ENCODE measurements at regions not wholly inside any gene's neighbourhood (a gene's known extent, or its start where the extent isn't known, plus 50 kb on each side); places are given as distances from the start of the nearest gene placed in this dataset.

DNA sequence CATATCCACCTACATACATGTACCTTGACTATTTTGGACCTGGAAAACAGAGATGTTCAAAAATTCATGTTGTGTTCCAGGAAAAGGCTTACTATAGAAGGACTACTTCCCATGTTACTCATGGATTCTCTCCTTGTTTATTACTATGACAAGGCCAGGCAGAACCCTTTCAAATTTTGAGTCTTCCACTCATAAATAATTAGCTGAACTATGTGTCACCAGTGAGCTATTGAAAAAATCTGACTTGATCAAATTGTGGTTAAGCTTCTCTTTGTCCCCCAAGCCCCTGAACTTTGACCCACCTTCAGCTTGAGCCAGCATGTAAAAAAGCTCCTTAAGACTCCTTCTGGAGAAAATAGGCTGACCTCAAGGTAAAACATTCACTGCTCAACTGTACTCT, 1142.8 kb upstream of the EYS start:
- H3K4me1 ChIP-seq (ENCODE audit: control insufficient read depth in 1 of 2, insufficient read depth in 2 of 2, low read length in 2 of 2): no peaks in the 10 kb centered on the region
- H3K27me3 ChIP-seq (ENCODE audit: control insufficient read depth in 1 of 2, insufficient read depth in 2 of 2, low read length in 1 of 2): no peaks in the 10 kb centered on the region
- intact Hi-C loops (cut with DNase I): no loop called here
- ATAC-seq (ENCODE audit: low FRiP score): no peak
- DNase-seq: no peak
- H3K27ac ChIP-seq (ENCODE audit: low read depth in 1 of 2, low read length in 2 of 2): no peak overlapping the region
- H3K4me3 ChIP-seq (ENCODE audit: low read length in 2 of 2): no peak overlapping the region
- H3K9me3 ChIP-seq (ENCODE audit: control insufficient read depth, low read length): no peaks in the 10 kb centered on the region
- H3K36me3 ChIP-seq (ENCODE audit: control insufficient read depth in 1 of 2, insufficient read depth in 2 of 2, low read length in 1 of 2): no peaks in the 10 kb centered on the region

DNA sequence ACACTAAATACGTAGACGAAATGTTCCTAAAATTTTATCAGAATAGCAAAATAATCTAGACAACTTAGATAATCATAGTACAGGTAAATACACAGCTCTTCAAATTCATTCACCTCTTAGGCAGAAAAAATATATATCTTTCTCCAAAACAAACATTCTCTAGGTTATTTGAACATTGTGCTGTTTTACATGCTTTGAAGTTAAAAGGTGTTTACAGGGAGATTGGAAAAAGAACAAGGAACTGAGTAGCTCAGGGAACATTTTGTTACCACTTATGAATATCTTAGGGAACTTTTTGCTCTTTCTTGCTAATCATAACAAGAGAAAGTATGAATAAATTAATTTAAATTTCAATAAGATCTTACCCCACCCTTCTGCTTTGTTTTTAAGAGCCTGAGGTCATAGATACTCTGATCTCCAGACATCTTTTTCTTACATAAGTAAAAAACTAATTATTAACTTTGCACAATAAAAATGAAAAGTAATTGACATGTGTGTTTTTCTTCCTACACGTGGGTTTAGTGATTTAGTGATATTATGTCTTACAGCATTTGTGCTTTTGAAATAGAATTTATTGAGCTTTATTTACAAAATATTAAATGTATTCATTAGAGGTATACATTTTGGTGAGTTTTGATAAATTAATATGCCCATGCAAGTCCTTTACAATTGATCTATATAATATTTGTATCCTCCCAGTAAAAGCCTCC, 1141.4 kb upstream of the EYS start:
- Histone ChIP-seq H3K9me3 (ENCODE audit: control insufficient read depth, low read length) (no peaks in the 10 kb centered on the region), H3K4me1 (ENCODE audit: control insufficient read depth in 1 of 2, insufficient read depth in 2 of 2, low read length in 2 of 2) (no peaks in the 10 kb centered on the region), H3K4me3 (ENCODE audit: low read length in 2 of 2) (no peak overlapping the region), H3K36me3 (ENCODE audit: control insufficient read depth in 1 of 2, insufficient read depth in 2 of 2, low read length in 1 of 2) (no peaks in the 10 kb centered on the region), H3K27ac (ENCODE audit: low read depth in 1 of 2, low read length in 2 of 2) (no peak overlapping the region), H3K27me3 (ENCODE audit: control insufficient read depth in 1 of 2, insufficient read depth in 2 of 2, low read length in 1 of 2) (no peaks in the 10 kb centered on the region)
- 34 to 49% methylated on average over 3 of the region's 3 CpGs for WGBS, 2 donors
- intact Hi-C loops (cut with DNase I): no loop called here
- no peak for ATAC-seq (ENCODE audit: low FRiP score)
- DNase-seq: no peak

DNA sequence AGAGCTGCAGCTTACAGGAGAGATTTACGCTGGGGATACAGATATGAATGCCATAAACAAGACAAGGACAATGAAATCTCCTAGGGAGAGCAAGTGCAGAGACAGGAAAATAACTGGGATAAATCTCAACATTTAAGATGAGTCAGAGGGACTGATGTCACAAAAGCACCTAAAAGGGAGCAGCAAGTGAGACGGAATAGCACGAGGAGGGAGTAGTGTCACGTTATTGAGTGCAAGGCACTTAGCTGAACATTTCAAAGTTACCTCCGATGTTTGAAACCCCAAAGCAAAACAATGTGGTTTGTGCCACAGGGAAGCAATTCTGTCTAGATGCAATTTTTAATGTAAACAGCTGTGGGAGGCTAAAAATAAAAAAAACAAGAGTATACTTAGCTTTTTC, 1131.7 kb upstream of the EYS start:
- H3K4me1 ChIP-seq (ENCODE audit: control insufficient read depth in 1 of 2, insufficient read depth in 2 of 2, low read length in 2 of 2): no peaks in the 10 kb centered on the region
- no peaks in the 10 kb centered on the region for H3K9me3 ChIP-seq (ENCODE audit: control insufficient read depth, low read length)
- no peaks in the 10 kb centered on the region for H3K27me3 ChIP-seq (ENCODE audit: control insufficient read depth in 1 of 2, insufficient read depth in 2 of 2, low read length in 1 of 2)
- H3K4me3 ChIP-seq (ENCODE audit: low read length in 2 of 2): no peak overlapping the region
- intact Hi-C loops (cut with DNase I): no loop called here
- ATAC-seq (ENCODE audit: low FRiP score): no peak
- no peak overlapping the region for H3K27ac ChIP-seq (ENCODE audit: low read depth in 1 of 2, low read length in 2 of 2)
- no peak for DNase-seq
- no peaks in the 10 kb centered on the region for H3K36me3 ChIP-seq (ENCODE audit: control insufficient read depth in 1 of 2, insufficient read depth in 2 of 2, low read length in 1 of 2)
- WGBS, 2 donors: 81 to 88% methylated on average over 5 of the region's 5 CpGs

DNA sequence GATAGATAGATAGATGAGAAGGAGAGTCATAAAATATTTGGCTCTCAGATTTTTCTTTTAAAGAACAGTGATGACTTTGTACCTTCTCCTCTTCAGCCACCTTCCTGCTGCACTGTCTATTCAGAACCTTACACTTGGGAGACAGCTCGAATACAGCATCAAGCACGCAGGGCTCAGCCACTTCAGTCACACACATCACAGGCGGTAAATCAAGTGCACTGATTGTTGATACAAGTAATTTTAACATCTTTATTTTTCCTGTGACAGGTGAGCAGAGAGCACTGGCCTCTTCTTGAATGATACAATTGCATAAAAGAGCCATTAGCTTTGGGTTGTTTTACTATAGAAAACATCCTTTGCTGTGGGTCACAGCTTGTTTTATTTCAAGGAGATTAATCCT, 1118.5 kb upstream of the EYS start:
- WGBS, 2 donors: 80 to 88% methylated on average over 3 of the region's 3 CpGs
- Histone ChIP-seq H3K27ac (ENCODE audit: low read depth in 1 of 2, low read length in 2 of 2) (no peak overlapping the region), H3K36me3 (ENCODE audit: control insufficient read depth in 1 of 2, insufficient read depth in 2 of 2, low read length in 1 of 2) (no peaks in the 10 kb centered on the region), H3K4me1 (ENCODE audit: control insufficient read depth in 1 of 2, insufficient read depth in 2 of 2, low read length in 2 of 2) (no peaks in the 10 kb centered on the region), H3K27me3 (ENCODE audit: control insufficient read depth in 1 of 2, insufficient read depth in 2 of 2, low read length in 1 of 2) (no peaks in the 10 kb centered on the region), H3K9me3 (ENCODE audit: control insufficient read depth, low read length) (no peaks in the 10 kb centered on the region), H3K4me3 (ENCODE audit: low read length in 2 of 2) (no peak overlapping the region)
- DNase-seq (no peak), ATAC-seq (ENCODE audit: low FRiP score) (no peak)
- intact Hi-C loops (cut with DNase I): no loop called here

DNA sequence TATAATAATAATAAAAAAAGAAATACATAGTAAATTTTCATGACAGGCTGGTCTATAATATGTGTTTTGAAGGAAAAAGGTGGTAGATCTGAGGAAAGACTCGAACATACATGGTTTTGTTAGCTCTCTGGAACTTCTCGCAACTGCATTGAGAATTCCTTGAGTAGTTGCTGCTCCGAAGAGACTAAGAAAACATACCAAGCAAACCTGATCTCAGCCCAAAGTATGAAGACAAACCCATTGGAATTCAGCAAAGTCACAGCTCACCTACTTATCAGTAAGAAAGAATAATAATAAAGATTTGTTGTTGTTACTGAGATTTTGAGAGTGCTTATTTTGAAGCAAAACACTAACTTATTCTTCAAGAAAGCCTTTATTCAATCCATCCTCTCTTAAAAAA, 1107.1 kb upstream of the EYS start:
- no peak overlapping the region for H3K27ac ChIP-seq (ENCODE audit: low read depth in 1 of 2, low read length in 2 of 2)
- WGBS, 2 donors: 22 to 38% methylated on average over 3 of the region's 3 CpGs
- ATAC-seq (ENCODE audit: low FRiP score): no peak

DNA sequence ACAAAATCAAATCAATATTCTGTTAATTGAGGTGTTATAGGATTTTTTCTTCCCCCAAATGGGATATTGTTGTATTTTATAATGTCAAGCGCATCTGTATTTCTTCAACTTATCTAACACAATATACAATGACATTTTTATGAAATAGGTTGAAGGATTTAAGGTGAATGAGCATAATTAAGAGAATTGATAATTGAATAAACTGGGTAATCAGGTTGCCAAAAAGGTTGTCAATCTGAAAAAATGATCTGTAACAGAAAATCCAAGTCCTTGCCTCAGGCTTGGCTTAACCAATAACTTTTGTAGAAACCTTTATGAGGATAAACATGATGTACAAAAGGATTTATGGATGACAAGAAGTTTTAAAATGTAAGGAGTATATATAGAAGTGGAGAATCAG, 1101.7 kb upstream of the EYS start:
- Histone ChIP-seq H3K27ac (ENCODE audit: low read depth in 1 of 2, low read length in 2 of 2) (no peak overlapping the region), H3K4me3 (ENCODE audit: low read length in 2 of 2) (no peak overlapping the region), H3K9me3 (ENCODE audit: control insufficient read depth, low read length) (no peaks in the 10 kb centered on the region), H3K27me3 (ENCODE audit: control insufficient read depth in 1 of 2, insufficient read depth in 2 of 2, low read length in 1 of 2) (no peaks in the 10 kb centered on the region), H3K36me3 (ENCODE audit: control insufficient read depth in 1 of 2, insufficient read depth in 2 of 2, low read length in 1 of 2) (no peaks in the 10 kb centered on the region), H3K4me1 (ENCODE audit: control insufficient read depth in 1 of 2, insufficient read depth in 2 of 2, low read length in 2 of 2) (no peaks in the 10 kb centered on the region)
- 97 to 100% methylated on average over 1 of the region's 1 CpG for WGBS, 2 donors
- intact Hi-C loops (cut with DNase I): no loop called here
- DNase-seq (no peak), ATAC-seq (ENCODE audit: low FRiP score) (no peak)

More for the DNA sequence above, 1107.1 kb upstream of the EYS start:
- intact Hi-C loops (cut with DNase I): no loop called here
- H3K9me3 ChIP-seq (ENCODE audit: control insufficient read depth, low read length): no peaks in the 10 kb centered on the region
- H3K4me1 ChIP-seq (ENCODE audit: control insufficient read depth in 1 of 2, insufficient read depth in 2 of 2, low read length in 2 of 2): no peaks in the 10 kb centered on the region
- H3K27me3 ChIP-seq (ENCODE audit: control insufficient read depth in 1 of 2, insufficient read depth in 2 of 2, low read length in 1 of 2): no peaks in the 10 kb centered on the region
- no peak overlapping the region for H3K4me3 ChIP-seq (ENCODE audit: low read length in 2 of 2)
- no peak for DNase-seq
- H3K36me3 ChIP-seq (ENCODE audit: control insufficient read depth in 1 of 2, insufficient read depth in 2 of 2, low read length in 1 of 2): no peaks in the 10 kb centered on the region

DNA sequence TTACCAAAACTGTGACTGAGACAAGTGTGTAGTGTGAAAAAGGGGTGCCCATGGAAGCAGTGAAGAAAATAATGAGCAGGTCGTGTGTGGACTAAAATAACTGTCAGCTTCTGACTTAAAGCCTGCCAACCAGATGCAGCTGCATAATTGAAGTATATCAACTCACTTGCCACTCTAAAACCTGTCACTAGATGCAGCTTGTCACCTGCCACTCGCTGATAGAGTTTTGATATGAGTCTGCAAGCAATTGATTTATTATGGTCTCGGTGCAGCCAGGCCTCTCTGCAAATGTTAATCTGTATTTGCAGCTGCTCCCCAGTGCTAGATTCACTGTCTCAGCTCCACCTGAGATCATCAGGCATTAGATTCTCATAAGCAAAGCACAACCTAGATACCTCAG, 1090.0 kb upstream of the EYS start:
- Histone ChIP-seq H3K9me3 (ENCODE audit: control insufficient read depth, low read length) (no peaks in the 10 kb centered on the region), H3K4me1 (ENCODE audit: control insufficient read depth in 1 of 2, insufficient read depth in 2 of 2, low read length in 2 of 2) (no peaks in the 10 kb centered on the region), H3K27ac (ENCODE audit: low read depth in 1 of 2, low read length in 2 of 2) (no peak overlapping the region), H3K4me3 (ENCODE audit: low read length in 2 of 2) (no peak overlapping the region), H3K36me3 (ENCODE audit: control insufficient read depth in 1 of 2, insufficient read depth in 2 of 2, low read length in 1 of 2) (no peaks in the 10 kb centered on the region), H3K27me3 (ENCODE audit: control insufficient read depth in 1 of 2, insufficient read depth in 2 of 2, low read length in 1 of 2) (no peaks in the 10 kb centered on the region)
- DNase-seq (no peak), ATAC-seq (ENCODE audit: low FRiP score) (no peak)
- 39 to 47% methylated on average over 3 of the region's 3 CpGs for WGBS, 2 donors
- intact Hi-C loops (cut with DNase I): no loop called here

DNA sequence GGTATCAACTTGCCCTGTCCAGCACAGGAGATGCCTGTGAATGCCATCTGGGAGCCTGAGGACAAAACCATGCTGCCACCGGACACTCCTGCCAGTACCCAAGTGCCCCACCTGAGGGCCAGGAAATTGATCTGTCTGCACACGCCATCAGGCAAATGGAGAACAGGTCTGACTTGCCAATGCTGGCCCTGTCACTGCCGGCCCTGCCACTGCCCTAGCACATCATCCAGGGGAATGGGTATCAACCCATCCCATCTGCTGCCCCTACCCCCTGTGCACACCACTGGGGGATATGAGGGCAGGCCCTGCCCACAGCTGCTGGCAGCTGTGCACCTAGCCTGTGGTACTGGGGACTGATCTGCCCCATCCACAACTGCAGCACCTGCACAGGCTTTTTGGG, 1081.6 kb upstream of the EYS start:
- H3K4me3 ChIP-seq (ENCODE audit: low read length in 2 of 2): no peak overlapping the region
- WGBS, 2 donors: 95 to 98% methylated on average over 3 of the region's 3 CpGs
- no peak overlapping the region for H3K27ac ChIP-seq (ENCODE audit: low read depth in 1 of 2, low read length in 2 of 2)
- intact Hi-C loops (cut with DNase I): no loop called here
- H3K4me1 ChIP-seq (ENCODE audit: control insufficient read depth in 1 of 2, insufficient read depth in 2 of 2, low read length in 2 of 2): no peaks in the 10 kb centered on the region
- H3K9me3 ChIP-seq (ENCODE audit: control insufficient read depth, low read length): no peaks in the 10 kb centered on the region
- peak; percentile 15 for ATAC-seq (ENCODE audit: low FRiP score)
- no peaks in the 10 kb centered on the region for H3K36me3 ChIP-seq (ENCODE audit: control insufficient read depth in 1 of 2, insufficient read depth in 2 of 2, low read length in 1 of 2)
- H3K27me3 ChIP-seq (ENCODE audit: control insufficient read depth in 1 of 2, insufficient read depth in 2 of 2, low read length in 1 of 2): no peaks in the 10 kb centered on the region
- DNase-seq: no peak

DNA sequence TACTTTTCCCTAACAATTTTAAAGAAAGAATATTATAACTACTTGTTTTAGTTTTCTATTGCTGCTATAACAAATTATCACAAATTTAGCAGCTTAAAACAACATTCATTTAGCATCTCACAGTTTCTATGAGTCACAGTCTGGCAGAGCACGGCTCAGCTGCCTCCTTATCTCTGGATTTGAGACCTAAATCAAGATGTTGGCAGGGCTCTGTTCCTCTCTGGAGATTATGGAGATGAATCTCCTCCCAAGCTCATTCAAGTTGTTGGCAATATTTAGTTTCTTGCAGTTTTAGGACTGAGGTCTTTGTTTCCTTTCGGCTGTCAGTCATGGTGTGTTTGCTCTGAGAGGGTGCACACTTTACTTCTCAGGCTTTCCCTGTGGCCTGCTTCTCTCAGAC, 1065.8 kb upstream of the EYS start:
- WGBS, 2 donors: 4 to 6% methylated on average over 2 of the region's 2 CpGs
- ATAC-seq (ENCODE audit: low FRiP score): peak; percentile 78

More for the DNA sequence above, 1065.8 kb upstream of the EYS start:
- Histone ChIP-seq H3K9me3 (ENCODE audit: control insufficient read depth, low read length) (no peaks in the 10 kb centered on the region), H3K36me3 (ENCODE audit: control insufficient read depth in 1 of 2, insufficient read depth in 2 of 2, low read length in 1 of 2) (no peaks in the 10 kb centered on the region), H3K27ac (ENCODE audit: low read depth in 1 of 2, low read length in 2 of 2) (no peak overlapping the region), H3K4me1 (ENCODE audit: control insufficient read depth in 1 of 2, insufficient read depth in 2 of 2, low read length in 2 of 2) (peaks cover 0 to 1% of the 10 kb centered on the region in 2 donors), H3K4me3 (ENCODE audit: low read length in 2 of 2) (no peak overlapping the region), H3K27me3 (ENCODE audit: control insufficient read depth in 1 of 2, insufficient read depth in 2 of 2, low read length in 1 of 2) (no peaks in the 10 kb centered on the region)
- DNase-seq: peak in 1 of 2 donors; percentile 54
- intact Hi-C loops (cut with DNase I): no loop called here

Data from aorta (tissue), 5 donors.